LHCN-M2 (cell line): ENCODE measurements at regions not wholly inside any gene's neighbourhood (a gene's known extent, or its start where the extent isn't known, plus 50 kb on each side); places are given as distances from the start of the nearest gene placed in this dataset.

Experiments
- DNase-seq: peaks from one replicate; pipeline ENCODE4 v3.0.0-alpha.2; 2012; ENCODE audit warnings: low read depth

GRCh38 chr3:64890466-64890865 lies 202.7 kb upstream of the ADAMTS9 start:
- DNase-seq = no peak

GRCh38 chr3:64890006-64890405 lies 202.2 kb upstream of the ADAMTS9 start:
- DNase-seq = no peak

- DNase-seq = no peak
Measured at GRCh38 chr3:64888840-64889392, 201.1 kb upstream of the ADAMTS9 start.

DNA sequence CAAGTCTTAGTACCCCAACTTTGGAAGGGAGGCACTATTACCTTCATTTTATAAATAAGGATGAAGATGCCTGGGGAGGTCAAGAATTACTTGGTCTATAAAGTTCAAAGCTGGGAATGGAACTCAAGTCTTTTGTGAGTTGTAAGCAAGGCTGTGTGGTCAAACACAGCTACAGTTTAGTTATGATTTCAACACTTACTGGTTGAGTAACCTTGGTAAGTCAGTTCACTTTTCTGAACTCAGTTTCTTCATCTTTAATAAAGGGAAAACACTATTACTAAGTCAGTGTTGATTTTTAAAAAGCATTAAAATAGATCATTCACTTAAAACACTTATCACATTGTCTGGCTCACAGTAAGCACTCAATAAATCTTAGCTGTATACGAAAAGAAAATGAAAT lies 200.4 kb upstream of the ADAMTS9 start:
- DNase-seq = no peak

GRCh38 chr3:64885055-64885454 lies 197.3 kb upstream of the ADAMTS9 start:
- no peak for DNase-seq

- DNase-seq = no peak
Measured at GRCh38 chr3:64884536-64884935, 196.7 kb upstream of the ADAMTS9 start.

DNA sequence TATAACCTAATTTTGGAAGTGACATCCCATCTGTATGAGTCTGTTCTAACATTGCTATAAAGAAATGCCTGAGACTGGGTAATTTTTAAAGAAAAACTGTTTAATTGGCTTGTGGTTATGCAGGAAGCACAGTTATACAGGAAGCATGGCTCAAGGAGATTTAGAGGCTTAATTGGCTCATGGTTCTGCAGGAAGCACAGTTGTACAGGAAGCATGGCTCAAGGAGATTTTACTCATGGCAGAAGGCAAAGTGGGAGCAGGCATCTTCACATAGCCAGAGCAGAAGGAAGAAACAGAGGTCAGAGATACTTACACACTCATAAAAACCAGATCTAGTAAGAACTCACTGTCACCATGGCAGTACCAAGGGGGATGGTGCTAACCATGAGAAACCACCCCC lies 193.1 kb upstream of the ADAMTS9 start:
- DNase-seq = no peak

DNA sequence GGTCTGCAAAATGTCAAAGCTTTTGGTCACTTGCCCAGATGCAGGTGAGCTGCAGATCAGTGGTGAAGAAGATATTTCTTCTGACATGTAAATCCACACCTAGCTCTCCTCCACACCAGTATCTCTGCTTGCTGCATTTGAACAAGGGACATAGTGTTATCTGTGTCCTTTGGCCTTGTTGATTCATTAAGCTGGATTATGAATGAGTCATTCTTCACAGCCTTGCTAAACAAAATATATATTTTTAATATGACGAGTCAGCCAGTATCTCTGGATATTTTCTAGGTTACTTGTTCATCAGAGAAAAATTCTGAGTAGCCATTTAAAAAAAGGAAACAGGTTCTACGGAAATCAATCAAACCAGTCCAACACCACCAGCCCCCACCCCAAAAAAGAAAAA lies 190.6 kb upstream of the ADAMTS9 start:
- peak; percentile 62 for DNase-seq

- DNase-seq = no peak
Measured at GRCh38 chr3:64873400-64873799, 185.6 kb upstream of the ADAMTS9 start.

- DNase-seq = peak; percentile 30
Measured at GRCh38 chr3:64872345-64872744, 184.5 kb upstream of the ADAMTS9 start.

- DNase-seq = no peak
Measured at GRCh38 chr3:64871834-64872249, 184.0 kb upstream of the ADAMTS9 start.

GRCh38 chr3:64870876-64871646 lies 183.3 kb upstream of the ADAMTS9 start:
- DNase-seq = no peak

GRCh38 chr3:64867224-64867623 lies 179.4 kb upstream of the ADAMTS9 start:
- no peak for DNase-seq

DNA sequence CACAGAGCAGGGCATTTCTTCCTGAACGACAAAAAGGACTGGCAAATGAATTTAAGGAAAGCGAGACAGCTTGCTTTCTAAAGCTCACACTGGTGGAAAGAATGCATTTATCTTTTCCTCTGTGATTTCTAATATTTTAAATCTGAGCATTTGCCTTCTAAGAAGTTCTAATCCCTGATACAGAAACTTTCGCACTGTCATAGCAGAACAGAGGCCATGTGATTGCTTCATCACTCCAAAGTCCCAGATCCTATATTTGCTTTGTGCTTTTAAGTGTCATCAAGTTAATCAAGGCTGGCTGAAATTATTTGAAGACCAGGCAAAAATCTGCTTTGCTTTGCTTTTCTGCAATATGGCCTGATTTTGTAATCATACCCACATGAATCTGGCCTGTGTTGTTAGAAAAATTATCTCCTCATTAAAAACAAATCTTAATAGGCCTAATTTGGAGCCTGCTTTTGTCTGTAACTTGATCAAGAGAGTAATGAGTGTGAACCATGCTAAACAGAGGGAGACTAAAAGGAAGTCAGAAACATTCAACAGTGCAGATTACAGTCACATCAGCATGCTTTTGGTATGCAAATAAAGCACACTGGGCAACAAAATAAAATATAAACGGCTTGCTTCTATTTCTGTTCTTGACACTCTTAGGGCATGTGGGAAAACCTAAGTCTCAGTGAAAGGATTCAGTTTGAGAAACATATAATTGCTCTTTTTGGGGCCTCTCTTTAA lies 178.2 kb upstream of the ADAMTS9 start:
- no peak for DNase-seq

DNA sequence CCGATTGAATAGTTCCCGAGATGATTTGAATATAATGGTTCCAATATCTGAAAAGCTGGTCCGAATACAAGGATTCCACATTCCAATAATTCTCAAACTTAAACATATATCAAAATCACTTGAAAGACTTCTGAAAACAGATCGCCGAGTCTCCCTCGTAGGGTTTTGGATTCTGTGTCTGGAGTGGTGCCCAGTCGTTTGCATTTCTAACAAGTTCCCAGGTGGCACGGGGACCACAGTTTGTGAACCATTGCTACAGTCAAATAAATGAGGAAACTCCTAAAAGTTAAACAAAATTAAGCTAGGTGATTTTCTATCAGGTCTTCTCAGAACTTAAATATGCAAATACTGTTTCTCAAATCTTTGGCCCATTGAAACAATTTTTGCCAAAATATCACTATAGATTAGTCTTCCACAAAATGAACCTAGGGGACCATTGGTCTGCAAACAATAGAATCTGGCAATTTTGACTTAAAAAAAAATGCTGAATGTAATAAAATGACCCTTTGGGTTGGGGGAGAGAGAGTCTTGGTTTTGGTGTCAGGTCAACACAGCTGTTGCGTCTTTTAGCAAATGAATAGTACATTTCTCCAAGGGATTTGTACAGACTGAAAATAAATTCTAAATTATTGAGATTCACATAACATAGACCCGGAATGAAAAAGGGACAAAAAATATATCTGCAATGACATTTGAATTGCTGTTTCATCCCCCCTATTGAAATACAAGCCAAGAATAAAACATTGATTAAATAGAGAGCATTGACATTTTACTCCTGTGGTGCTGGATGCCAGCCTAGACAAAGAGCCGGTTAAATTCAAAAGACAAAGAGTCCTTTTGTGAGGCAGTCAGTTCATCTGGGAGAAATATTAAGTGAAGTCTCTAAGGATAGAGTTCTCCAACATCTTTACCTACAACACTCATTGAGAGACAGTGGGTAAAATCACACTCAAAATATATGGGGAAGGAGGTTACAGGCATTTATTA lies 175.7 kb upstream of the ADAMTS9 start:
- no peak for DNase-seq

DNA sequence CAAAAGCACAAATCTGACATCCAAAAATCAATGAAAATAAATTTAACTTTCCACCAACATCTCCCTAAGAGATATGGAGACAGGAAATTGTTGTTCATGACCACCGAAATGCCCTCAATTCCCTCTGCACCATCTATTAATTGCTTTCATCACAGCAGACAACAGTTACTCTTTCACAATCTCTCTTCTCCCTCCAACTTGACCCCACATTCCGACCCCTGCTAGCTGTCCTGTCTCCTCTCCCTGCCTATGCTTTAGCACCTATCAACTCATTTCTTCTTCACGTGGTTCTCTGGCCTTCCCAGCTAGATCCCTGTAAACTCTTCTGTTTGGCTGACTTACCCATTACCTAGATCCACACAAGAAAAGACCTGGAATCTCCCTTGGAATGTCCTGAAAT lies 173.9 kb upstream of the ADAMTS9 start:
- DNase-seq = peak; percentile 4

DNA sequence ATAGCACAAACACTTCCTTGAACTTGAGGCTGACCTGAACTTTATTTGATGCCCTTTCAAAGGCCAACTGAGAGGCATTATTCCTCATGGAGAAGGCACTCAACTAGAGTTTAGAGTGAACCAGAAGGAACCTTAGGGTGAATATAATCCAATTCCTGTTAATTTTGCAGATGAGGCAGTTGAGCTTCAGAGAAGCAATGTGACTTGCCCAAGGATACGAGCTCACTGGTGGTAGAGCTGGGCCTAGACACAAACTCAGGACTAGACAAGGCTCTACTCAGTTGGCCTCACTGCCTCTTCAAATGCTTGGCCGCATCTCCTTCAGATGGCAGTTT lies 172.7 kb upstream of the ADAMTS9 start:
- no peak for DNase-seq

DNA sequence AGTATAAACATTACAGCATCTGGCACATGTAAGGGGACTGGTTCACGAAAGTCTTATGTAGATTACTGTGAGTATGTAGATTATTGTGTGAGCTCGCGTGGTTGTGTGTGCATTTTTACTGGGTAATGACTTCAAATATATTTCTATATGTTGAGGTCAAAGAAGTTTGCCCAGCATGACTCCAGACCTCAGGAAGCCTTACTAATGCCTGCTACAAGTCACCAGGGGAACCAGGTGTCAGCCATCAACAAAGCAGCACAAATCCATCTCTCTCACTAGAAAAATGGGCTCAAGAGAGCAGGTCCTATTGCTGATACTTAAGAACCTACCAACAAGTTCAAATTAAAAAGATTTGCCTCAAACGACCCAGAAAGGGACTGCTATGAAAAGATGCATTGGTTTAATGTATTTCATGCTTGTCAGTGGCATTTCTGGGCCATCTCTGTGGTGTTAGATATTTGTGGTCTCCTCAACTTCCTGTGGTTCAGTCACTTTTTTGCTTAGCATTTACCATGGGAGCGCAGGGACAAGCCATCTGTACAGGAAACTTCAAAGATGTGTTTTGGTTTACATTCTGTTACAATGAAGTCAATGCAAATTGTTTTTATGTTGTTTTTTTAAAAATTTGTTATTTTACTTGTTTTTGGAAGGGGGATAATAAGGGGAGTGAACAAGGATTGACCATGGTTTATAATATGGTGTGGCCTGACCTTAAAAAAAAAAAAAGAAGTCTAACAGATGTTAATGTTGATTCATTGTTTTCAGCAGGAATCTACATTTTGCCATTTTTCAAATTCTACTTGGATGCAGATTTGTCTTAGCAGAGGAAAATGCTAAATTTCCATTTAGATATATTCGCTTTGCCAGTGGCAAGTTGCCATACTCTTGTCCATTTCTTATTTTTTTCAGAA lies 172.1 kb upstream of the ADAMTS9 start:
- peak; percentile 75 for DNase-seq

DNA sequence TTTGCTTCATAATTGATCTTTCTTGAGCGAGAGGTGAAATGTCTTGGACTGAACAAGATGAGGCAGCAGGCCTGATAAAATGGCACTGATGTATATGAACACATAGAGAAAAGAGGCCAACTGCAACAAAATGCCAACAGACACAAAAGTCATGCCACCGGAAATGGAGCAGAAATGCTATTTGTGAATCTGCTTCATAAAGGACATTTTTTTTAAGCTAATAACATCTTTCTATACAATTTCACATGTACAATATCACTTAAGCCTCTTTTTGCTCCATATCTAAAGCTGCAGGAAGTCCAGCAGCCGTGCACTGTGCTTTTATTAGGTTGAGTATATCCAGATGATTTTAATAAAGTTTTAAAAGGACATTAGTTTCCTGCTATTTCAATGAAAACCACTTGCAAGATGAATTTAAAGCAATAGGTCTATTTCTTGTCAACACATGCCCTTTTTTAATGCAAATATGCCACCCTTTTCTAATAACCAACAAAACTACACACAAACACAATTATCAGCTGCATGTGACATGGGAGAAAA lies 169.2 kb upstream of the ADAMTS9 start:
- no peak for DNase-seq

DNA sequence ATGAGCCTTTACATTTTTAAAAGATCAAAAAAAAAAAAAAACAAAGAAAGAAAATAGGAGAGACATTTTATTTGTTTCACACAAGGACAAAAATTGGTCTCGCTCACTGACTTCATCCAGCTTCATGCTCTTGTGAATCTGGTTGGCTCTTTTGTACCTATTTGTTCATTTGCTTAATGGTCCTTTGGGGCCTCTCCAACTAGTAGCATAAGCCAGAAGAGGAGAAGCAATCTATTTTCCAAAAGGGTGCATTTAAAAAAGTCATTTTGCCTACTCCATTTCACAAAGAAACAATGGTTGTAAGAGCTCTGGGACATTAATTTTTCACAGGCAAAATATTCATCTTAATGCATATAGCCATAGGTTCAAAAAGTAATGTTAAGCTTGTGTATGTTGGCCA lies 168.3 kb upstream of the ADAMTS9 start:
- DNase-seq = no peak
